H1 (cell line): ENCODE measurements at regions not wholly inside any gene's neighbourhood (a gene's known extent, or its start where the extent isn't known, plus 50 kb on each side); places are given as distances from the start of the nearest gene placed in this dataset.
A peak's percentile ranks its signal among the peaks of the same experiment; 100 is the strongest.

Experiments used
- CTCF ChIA-PET: fragments of 300-600 bp; sonication (Branson Sonifier 250); formaldehyde crosslinking; loops from one replicate; lab custom pipeline; 2021; ENCODE audit not compliant: partially characterized antibody; lab: Charles Lee
- POLR2A ChIA-PET: fragments of 300-600 bp; sonication (Branson Sonifier 250); formaldehyde crosslinking; loops from one replicate; lab custom pipeline; 2021; ENCODE audit warnings: inconsistent platforms; ENCODE audit not compliant: partially characterized antibody; lab: Charles Lee
- DNase-seq, 2 experiments: peaks; one replicate each; pipeline versions ENCODE4 v3.0.0 to v3.0.0-alpha.2; 2010 to 2022; ENCODE audit warnings: low spot score in 2 of 2, low read depth in 1 of 2, mixed read lengths in 1 of 2
- FAIRE-seq: peaks from 2 replicates; lab custom pipeline; 2011; peaks lifted over from hg19 to GRCh38; lab: Jason Lieb, UNC
- H2AFZ ChIP-seq: 2 replicates; pipeline ENCODE4 v1.8.1; 2012; ENCODE audit warnings: low read length, inconsistent platforms
- H2AK5ac ChIP-seq: 2 replicates; pipeline ENCODE4 v1.6.1; 2013; ENCODE audit warnings: low read depth, low read length
- H2BK120ac ChIP-seq: replicated peaks from 2 replicates; pipeline ENCODE3; 2013; ENCODE audit warnings: low read depth, low read length, inconsistent platforms
- H2BK12ac ChIP-seq: 2 replicates; pipeline ENCODE4 v1.6.1; 2013; ENCODE audit warnings: low read depth, low read length
- H2BK15ac ChIP-seq: 2 replicates; pipeline ENCODE4 v1.6.1; 2013; ENCODE audit warnings: low read length
- H2BK20ac ChIP-seq: 2 replicates; pipeline ENCODE4 v1.6.1; 2013; ENCODE audit warnings: low read length
- H2BK5ac ChIP-seq: 2 replicates; pipeline ENCODE4 v1.6.1; 2013; ENCODE audit warnings: low read depth, low read length
- H3K14ac ChIP-seq: 2 replicates; pipeline ENCODE4 v1.6.1; 2013; ENCODE audit warnings: inconsistent platforms; ENCODE audit not compliant: insufficient read length
- H3K18ac ChIP-seq: 2 replicates; pipeline ENCODE4 v1.6.1; 2013; ENCODE audit warnings: low read length; ENCODE audit errors: extremely low read depth
- H3K23ac ChIP-seq: 2 replicates; pipeline ENCODE4 v1.6.1; 2013; ENCODE audit warnings: inconsistent platforms; ENCODE audit not compliant: insufficient read length
- H3K23me2 ChIP-seq: 2 replicates; pipeline ENCODE4 v1.6.1; 2013; ENCODE audit warnings: low read depth, low read length
- H3K27ac ChIP-seq: 2 replicates; pipeline ENCODE4 v1.6.1; 2011; ENCODE audit warnings: low read depth, low read length, inconsistent platforms
- H3K27me3 ChIP-seq, 4 experiments: replicated peaks in 1 of 4; 1 replicate in 1 of 4; 2 replicates in 3 of 4; pipeline versions ENCODE4 v1.6.1 to v1.8.1; 2011 to 2013; ENCODE audit warnings: low read length in 3 of 4, mild to moderate bottlenecking in 3 of 4, inconsistent platforms in 2 of 4, mixed read lengths in 2 of 4, moderate library complexity in 1 of 4; ENCODE audit not compliant: control insufficient read depth in 3 of 4, insufficient read depth in 3 of 4; ENCODE audit errors: extremely low read depth in 1 of 4
- H3K36me3 ChIP-seq, 4 experiments: 2 replicates each; pipeline versions ENCODE4 v1.6.1 to v1.8.1; 2011 to 2013; ENCODE audit warnings: mild to moderate bottlenecking in 4 of 4, low read length in 3 of 4, moderate library complexity in 2 of 4, control low read depth in 1 of 4, inconsistent platforms in 1 of 4; ENCODE audit not compliant: insufficient read depth in 4 of 4, control insufficient read depth in 2 of 4
- H3K4ac ChIP-seq: replicated peaks from 2 replicates; pipeline ENCODE3; 2013; ENCODE audit warnings: low read length, low read depth, mixed read lengths, inconsistent platforms; ENCODE audit not compliant: insufficient read length
- H3K4me1 ChIP-seq, 4 experiments: replicated peaks in 1 of 4; 1 replicate in 1 of 4; 2 replicates in 3 of 4; pipeline versions ENCODE4 v1.6.1 to v1.8.1; 2011 to 2013; ENCODE audit warnings: low read length in 3 of 4, inconsistent platforms in 2 of 4, mixed read lengths in 1 of 4; ENCODE audit not compliant: insufficient read depth in 4 of 4, control insufficient read depth in 3 of 4
- H3K4me2 ChIP-seq, 2 experiments: 2 replicates each; pipeline versions ENCODE4 v1.6.1 to v1.8.1; 2011 to 2013; ENCODE audit warnings: low read depth in 2 of 2, low read length in 2 of 2, control low read depth in 1 of 2, inconsistent platforms in 1 of 2, mild to moderate bottlenecking in 1 of 2; ENCODE audit not compliant: insufficient read depth in 1 of 2
- H3K4me3 ChIP-seq, 4 experiments: fragments of 200-600, 300-600 bp in 1 of 4; sonication (generic), shearing (Covaris generic), sonication (Bioruptor Twin) in 1 of 4; 2 replicates each; pipeline versions ENCODE4 v1.5.1 to v1.8.1; 2011 to 2016; ENCODE audit warnings: low read length in 4 of 4, low read depth in 3 of 4, control low read depth in 2 of 4, inconsistent platforms in 2 of 4, mild to moderate bottlenecking in 2 of 4, mixed read lengths in 1 of 4, moderate library complexity in 1 of 4; ENCODE audit not compliant: insufficient read depth in 2 of 4; ENCODE audit errors: extremely low read depth in 1 of 4
- H3K56ac ChIP-seq: replicated peaks from 2 replicates; pipeline ENCODE3; 2013; ENCODE audit warnings: low read depth, mild to moderate bottlenecking, mixed read lengths, low read length, inconsistent platforms; ENCODE audit not compliant: insufficient read length
- H3K79me1 ChIP-seq: 2 replicates; pipeline ENCODE4 v1.6.1; 2013; ENCODE audit warnings: low read depth, low read length, control low read depth
- H3K79me2 ChIP-seq, 2 experiments: 2 replicates each; pipeline versions ENCODE4 v1.6.1 to v1.8.1; 2012 to 2013; ENCODE audit warnings: low read length in 2 of 2, mild to moderate bottlenecking in 2 of 2, inconsistent platforms in 1 of 2; ENCODE audit not compliant: insufficient read depth in 2 of 2, control insufficient read depth in 1 of 2
- H3K9ac ChIP-seq, 4 experiments: replicated peaks in 1 of 4; 1 replicate in 1 of 4; 2 replicates in 3 of 4; pipeline versions ENCODE4 v1.6.1 to v1.8.1; 2011 to 2013; ENCODE audit warnings: low read depth in 3 of 4, low read length in 3 of 4, control low read depth in 2 of 4, mild to moderate bottlenecking in 2 of 4, moderate library complexity in 2 of 4, inconsistent platforms in 1 of 4; ENCODE audit errors: extremely low read depth in 1 of 4
- H3K9me3 ChIP-seq, 2 experiments: 2 replicates each; pipeline versions ENCODE4 v1.6.1 to v1.8.1; 2012 to 2013; ENCODE audit warnings: mild to moderate bottlenecking in 2 of 2, moderate library complexity in 2 of 2, control low read depth in 1 of 2, inconsistent platforms in 1 of 2, low read depth in 1 of 2, low read length in 1 of 2, mixed read lengths in 1 of 2; ENCODE audit not compliant: insufficient read depth in 2 of 2
- H4K20me1 ChIP-seq, 2 experiments: replicated peaks in 1 of 2; 2 replicates each; pipeline versions ENCODE3 to v1.8.1; 2011 to 2013; ENCODE audit warnings: inconsistent platforms in 2 of 2, low read length in 2 of 2, mild to moderate bottlenecking in 1 of 2; ENCODE audit not compliant: insufficient read depth in 2 of 2, control insufficient read depth in 1 of 2
- H4K5ac ChIP-seq: 2 replicates; pipeline ENCODE4 v1.6.1; 2013; ENCODE audit warnings: low read length, low read depth, mixed read lengths, inconsistent platforms; ENCODE audit not compliant: insufficient read length
- H4K8ac ChIP-seq: 2 replicates; pipeline ENCODE4 v1.8.0; 2013; ENCODE audit warnings: mild to moderate bottlenecking, moderate library complexity, low read length, inconsistent platforms; ENCODE audit not compliant: insufficient read depth; ENCODE audit errors: extremely low read depth
- H4K91ac ChIP-seq: replicated peaks from 2 replicates; pipeline ENCODE3; 2013; ENCODE audit warnings: low read length, mixed read lengths, inconsistent platforms; ENCODE audit not compliant: insufficient read length
- EP300 ChIP-seq, 2 experiments: IDR thresholded peaks; 1 replicate in 1 of 2; 2 replicates in 1 of 2; pipeline ENCODE4 v1.6.1; 2011 to 2012; ENCODE audit warnings: low read depth in 2 of 2, low read length in 2 of 2, mild to moderate bottlenecking in 2 of 2, borderline replicate concordance in 1 of 2, inconsistent platforms in 1 of 2, moderate library complexity in 1 of 2
- HDAC6 ChIP-seq: IDR thresholded peaks from one replicate; pipeline ENCODE4 v1.7.1; 2012; ENCODE audit warnings: low read depth, mild to moderate bottlenecking, inconsistent platforms, low read length, moderate library complexity
- JUND ChIP-seq: IDR thresholded peaks from 2 replicates; pipeline ENCODE4 v1.6.1; 2011; ENCODE audit warnings: mild to moderate bottlenecking, improper control_type of control experiment, low read length
- SUZ12 ChIP-seq: fragments of 200-600 bp; sonication (generic); IDR thresholded peaks from 2 replicates; pipeline ENCODE4 v1.6.1; 2012; ENCODE audit warnings: mild to moderate bottlenecking, inconsistent platforms, low read length, moderate library complexity, mixed read lengths
- WGBS, 2 experiments: shearing (Covaris generic) in 1 of 2; methylation state at CpG; one replicate each; pipeline versions ENCODE4 v1.1.6 to v1.1.7; 2013 to 2015; ENCODE audit warnings: low lambda C conversion rate in 2 of 2, mixed read lengths in 2 of 2, inconsistent platforms in 1 of 2, low coverage in 1 of 2, missing lambda C conversion rate in 1 of 2; ENCODE audit not compliant: insufficient replicate concordance in 2 of 2, insufficient coverage in 1 of 2, insufficient read length in 1 of 2; ENCODE audit errors: extremely low coverage in 1 of 2, missing lambda C conversion rate in 1 of 2; 5-methylcytosine and 5-hydroxymethylcytosine counted together

DNA sequence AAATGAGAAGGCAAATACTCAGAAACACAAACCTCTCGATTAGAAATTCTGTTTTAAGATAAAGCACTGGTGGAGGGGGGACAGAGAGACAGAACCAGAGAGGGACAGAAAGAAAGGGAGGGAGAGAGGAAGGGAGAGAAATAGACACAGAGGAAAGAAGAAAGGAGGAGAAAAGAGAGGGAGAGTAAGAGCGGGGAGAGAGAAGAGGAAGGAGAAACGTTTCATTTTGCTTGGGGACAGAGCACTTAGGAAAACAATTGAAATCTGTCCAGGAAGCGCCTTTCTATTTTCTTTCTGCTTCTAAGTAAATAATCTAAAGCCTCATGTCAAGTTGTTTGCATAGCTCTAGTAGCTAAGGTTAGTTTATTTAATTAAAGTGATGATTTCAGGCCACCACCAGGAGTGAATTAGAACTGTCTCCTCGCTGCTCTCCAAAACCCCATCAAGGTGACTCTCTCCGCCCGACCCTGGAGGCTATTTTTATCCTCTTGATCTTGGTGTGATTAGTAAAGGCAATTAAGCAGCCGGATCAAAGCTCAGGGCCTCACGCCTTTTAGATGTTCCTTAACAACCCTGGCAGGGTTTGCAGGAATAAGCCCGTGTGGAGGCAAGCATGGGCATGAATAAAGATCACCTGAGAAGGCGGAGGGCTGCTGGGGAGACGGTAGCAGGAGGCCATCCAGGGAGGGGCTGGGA is 73.4 kb upstream of the INSIG1 start:
- H2AFZ ChIP-seq = no peak overlapping the region
- H3K79me1 ChIP-seq = no peaks in the 10 kb centered on the region
- DNase-seq (no peak), FAIRE-seq (no peak)
- TF ChIP-seq EP300 (IDR thresholded peaks at IDR 0.05; ENCODE audit: borderline replicate concordance in 1 of 2, low read depth in 2 of 2, low read length in 2 of 2) (no peak), HDAC6 (no peak), JUND (no peak), SUZ12 (no peak)
- no peaks in the 10 kb centered on the region; a peak in 1 of 4 replicates for H3K9me3 ChIP-seq
- no peak overlapping the region for H4K8ac ChIP-seq
- H3K23me2 ChIP-seq = no peaks in the 10 kb centered on the region
- no peak overlapping the region for H2BK15ac ChIP-seq
- no peaks in the 10 kb centered on the region for H3K36me3 ChIP-seq
- H3K27ac ChIP-seq = no peak overlapping the region
- no peaks in the 10 kb centered on the region for H4K20me1 ChIP-seq
- H3K4me2 ChIP-seq = no peak overlapping the region
- 89% methylated on average over 12 of the region's 12 CpGs; no CpG with 5 or more reads in 1 of the 2 experiments for WGBS, 2 experiments
- no peak overlapping the region for H3K56ac ChIP-seq
- no peak overlapping the region for H2BK5ac ChIP-seq
- ChIA-PET CTCF (interaction anchor here (0.7 kb wide), 1 partner anchor 35 kb away, joined by 3 read pairs; no protein-coding TSS in a partner anchor), POLR2A (no interaction called here)
- H3K9ac ChIP-seq = no peak overlapping the region
- H3K4me3 ChIP-seq = no peak overlapping the region
- H3K23ac ChIP-seq = no peak overlapping the region
- H3K79me2 ChIP-seq = no peaks in the 10 kb centered on the region
- H2BK20ac ChIP-seq = no peak overlapping the region
- H3K4ac ChIP-seq = no peak overlapping the region
- peaks cover 0 to 34% (median 22%) of the 10 kb centered on the region in 4 experiments; a peak in 6 of 7 replicates for H3K4me1 ChIP-seq
- no peak overlapping the region for H3K18ac ChIP-seq
- H2BK120ac ChIP-seq = no peak overlapping the region
- H4K91ac ChIP-seq = no peak overlapping the region
- H3K14ac ChIP-seq = no peak overlapping the region
- peak overlapping the region; percentile 80; the same call in 1 of the 2 replicates for H2BK12ac ChIP-seq
- H4K5ac ChIP-seq = no peak overlapping the region
- H3K27me3 ChIP-seq = peaks cover 0 to 18% (median 7%) of the 10 kb centered on the region in 4 experiments; a peak in 5 of 7 replicates
- H2AK5ac ChIP-seq = no peak overlapping the region
